OCI-LY7 (cell line): ENCODE measurements at regions not wholly inside any gene's neighbourhood (a gene's known extent, or its start where the extent isn't known, plus 50 kb on each side); places are given as distances from the start of the nearest gene placed in this dataset.
"Not testable (repeated sequence)": the region's sequence is repeated elsewhere in the genome, so short reads cannot be mapped to it uniquely, and the experiment has no call there.

Experiments
- CTCF ChIP-seq: fragments of 200-600 bp; sonication (generic); conservative IDR thresholded peaks from 2 replicates; pipeline ENCODE4 v1.5.1; 2014; ENCODE audit warnings: mild to moderate bottlenecking, antibody characterized with exemption, low read length, moderate library complexity, mixed read lengths
- EZH2phosphoT487 ChIP-seq: fragments of 200-600 bp; sonication (generic); IDR thresholded peaks from 2 replicates; pipeline ENCODE4 v1.6.1; 2018; ENCODE audit warnings: low read depth, borderline replicate concordance, mild to moderate bottlenecking, mixed run types, antibody characterized with exemption, low read length, moderate library complexity, mixed read lengths

DNA sequence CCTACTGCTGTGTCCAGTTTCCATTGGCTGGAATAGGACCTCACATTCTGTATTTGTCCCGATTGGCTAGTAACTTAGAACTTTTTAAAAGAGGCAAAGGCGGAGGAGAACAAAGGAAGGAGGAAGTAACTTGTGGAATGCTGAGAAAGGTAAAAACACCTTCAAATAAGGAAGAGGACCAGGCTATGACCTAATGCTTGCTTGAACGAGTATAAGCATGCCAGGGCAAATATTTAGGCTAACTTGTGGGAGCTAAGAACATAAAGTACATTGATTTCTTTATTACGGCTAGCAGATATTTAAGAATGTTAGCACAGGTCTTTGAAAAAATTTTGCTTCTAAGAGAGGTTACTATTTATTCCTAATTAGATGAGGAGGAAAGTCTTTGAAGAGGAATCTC lies 214.5 kb upstream of the CENPE start:
- not testable (repeated sequence) for TF ChIP-seq CTCF, EZH2phosphoT487
